PC-3 (cell line): ENCODE measurements at regions not wholly inside any gene's neighbourhood (a gene's known extent, or its start where the extent isn't known, plus 50 kb on each side); places are given as distances from the start of the nearest gene placed in this dataset.

Experiments
- ATAC-seq: fragments of 200-7000 bp; cut with Tn5 transposase; 2 replicates; pipeline ENCODE4 v1.9.1; 2020; ENCODE audit warnings: mild to moderate bottlenecking, moderate library complexity
- BruUV-seq: library from RNA; stranded (reverse); fragments of 400-500 nt; replicated peaks from 2 replicates; lab custom pipeline; 2021; lab: Mats Ljungman, UMichigan
- CTCF ChIA-PET: fragments of 300-600 bp; sonication (Branson Sonifier 250); formaldehyde crosslinking; loops from one replicate; lab custom pipeline; 2022; ENCODE audit warnings: antibody characterized with exemption; lab: Charles Lee
- POLR2A ChIA-PET: fragments of 300-600 bp; sonication (Branson Sonifier 250); formaldehyde crosslinking; loops from one replicate; lab custom pipeline; 2022; ENCODE audit warnings: antibody characterized with exemption; ENCODE audit not compliant: unreplicated experiment; lab: Charles Lee
- DNase-seq: peaks from one replicate; pipeline ENCODE4 v3.0.0-alpha.2; 2015
- H2AFZ ChIP-seq: fragments of 300-600 bp; sonication (generic); 2 replicates; pipeline ENCODE4 v1.6.0; 2016; ENCODE audit warnings: antibody characterized with exemption, low read length
- H3F3A ChIP-seq: fragments of 300-600 bp; sonication (generic); one replicate; pipeline ENCODE4 v1.6.0; 2017; ENCODE audit warnings: antibody characterized with exemption, low read length, control low read depth, mild to moderate bottlenecking; ENCODE audit not compliant: unreplicated experiment
- H3K27ac ChIP-seq: fragments of 300-600 bp; sonication (generic); 2 replicates; pipeline ENCODE4 v1.5.1; 2016; ENCODE audit warnings: mild to moderate bottlenecking, low read length
- H3K27me3 ChIP-seq: fragments of 300-600 bp; sonication (generic); 2 replicates; pipeline ENCODE4 v1.6.1; 2016; ENCODE audit warnings: low read length, mixed read lengths
- H3K36me3 ChIP-seq: fragments of 300-600 bp; sonication (generic); 2 replicates; pipeline ENCODE4 v1.6.1; 2016; ENCODE audit warnings: low read depth, mixed run types, low read length, mixed read lengths
- H3K4me1 ChIP-seq: fragments of 300-600 bp; sonication (generic); 2 replicates; pipeline ENCODE4 v1.5.1; 2016; ENCODE audit warnings: low read length; ENCODE audit not compliant: insufficient read depth
- H3K4me2 ChIP-seq: fragments of 300-600 bp; sonication (generic); 2 replicates; pipeline ENCODE4 v1.6.0; 2016; ENCODE audit warnings: low read length
- H3K4me3 ChIP-seq: fragments of 300-600 bp; sonication (generic); 2 replicates; pipeline ENCODE4 v1.5.1; 2016; ENCODE audit warnings: mild to moderate bottlenecking, low read length, mixed read lengths
- H3K79me2 ChIP-seq: fragments of 300-600 bp; sonication (generic); 2 replicates; pipeline ENCODE4 v1.6.1; 2017; ENCODE audit warnings: low read length, mixed read lengths
- H3K9ac ChIP-seq: fragments of 300-600 bp; sonication (generic); 2 replicates; pipeline ENCODE4 v1.6.0; 2016; ENCODE audit warnings: mild to moderate bottlenecking, low read length
- H3K9me2 ChIP-seq: fragments of 300-600 bp; sonication (generic); replicated peaks from 2 replicates; pipeline ENCODE4 v1.6.1; 2016; ENCODE audit warnings: mixed run types, low read length, mixed read lengths
- H3K9me3 ChIP-seq: fragments of 300-600 bp; sonication (generic); 2 replicates; pipeline ENCODE4 v1.6.1; 2016; ENCODE audit warnings: low read length, mixed read lengths
- H4K20me1 ChIP-seq: fragments of 300-600 bp; sonication (generic); 2 replicates; pipeline ENCODE4 v1.6.1; 2016; ENCODE audit warnings: low read length, mixed read lengths
- CTCF ChIP-seq: fragments of 300-600 bp; sonication (generic); conservative IDR thresholded peaks from 2 replicates; pipeline ENCODE4 v1.5.1; 2017; ENCODE audit warnings: antibody characterized with exemption, low read depth, mild to moderate bottlenecking, low read length
- EZH2 ChIP-seq: fragments of 300-600 bp; sonication (generic); IDR thresholded peaks from one replicate; pipeline ENCODE4 v1.6.1; 2017; ENCODE audit warnings: antibody characterized with exemption, mild to moderate bottlenecking, low read length; ENCODE audit not compliant: unreplicated experiment
- EZH2phosphoT487 ChIP-seq: fragments of 300-600 bp; sonication (generic); IDR thresholded peaks from 2 replicates; pipeline ENCODE4 v1.6.1; 2018; ENCODE audit warnings: mild to moderate bottlenecking, antibody characterized with exemption, low read length, borderline replicate concordance
- intact Hi-C: fragments of 100-400 bp; cut with micrococcal nuclease; formaldehyde crosslinking; loops from 2 replicates; pipeline ENCODE4 v1.9.0; 2023

GRCh38 chr3:153629148-153629547, 467.1 kb downstream of the RAP2B start:
- no peaks in the 10 kb centered on the region for H3F3A ChIP-seq
- no peak overlapping the region for H3K4me2 ChIP-seq
- no TSS peak for BruUV-seq
- H3K79me2 ChIP-seq = no peaks in the 10 kb centered on the region
- H3K4me3 ChIP-seq = no peak overlapping the region
- intact Hi-C loops = no loop called here
- POLR2A ChIA-PET = no interaction called here
- CTCF ChIA-PET = no interaction called here
- H3K9me2 ChIP-seq = no peaks in the 10 kb centered on the region
- ATAC-seq = no peak
- no peak overlapping the region for H3K9ac ChIP-seq
- no peaks in the 10 kb centered on the region for H3K36me3 ChIP-seq
- no peaks in the 10 kb centered on the region for H3K9me3 ChIP-seq
- no peak overlapping the region for H3K27ac ChIP-seq
- H4K20me1 ChIP-seq = no peaks in the 10 kb centered on the region
- DNase-seq = no peak
- no peaks in the 10 kb centered on the region for H3K27me3 ChIP-seq
- no peak overlapping the region for H2AFZ ChIP-seq
- no peaks in the 10 kb centered on the region for H3K4me1 ChIP-seq
- no peak for TF ChIP-seq CTCF
- TF ChIP-seq EZH2 = no peak
- no peak for TF ChIP-seq EZH2phosphoT487

GRCh38 chr3:153631102-153631501, 469.1 kb downstream of the RAP2B start:
- DNase-seq (no peak), ATAC-seq (no peak)
- ChIA-PET POLR2A (no interaction called here), CTCF (no interaction called here)
- Histone ChIP-seq H2AFZ (no peak overlapping the region), H3K4me3 (no peak overlapping the region), H3K4me2 (no peak overlapping the region), H3K4me1 (no peaks in the 10 kb centered on the region), H3K9me3 (no peaks in the 10 kb centered on the region), H3K27ac (no peak overlapping the region), H3K9ac (no peak overlapping the region), H3K9me2 (no peaks in the 10 kb centered on the region), H3F3A (no peaks in the 10 kb centered on the region), H3K27me3 (no peaks in the 10 kb centered on the region), H3K79me2 (no peaks in the 10 kb centered on the region), H3K36me3 (no peaks in the 10 kb centered on the region), H4K20me1 (no peaks in the 10 kb centered on the region)
- BruUV-seq = no TSS peak
- no peak for TF ChIP-seq CTCF
- TF ChIP-seq EZH2 = no peak
- TF ChIP-seq EZH2phosphoT487 = no peak
- intact Hi-C loops = no loop called here

- ChIA-PET CTCF (no interaction called here), POLR2A (no interaction called here)
- BruUV-seq = no TSS peak
Observed at GRCh38 chr3:153631664-153632063, 469.6 kb downstream of the RAP2B start.

More at GRCh38 chr3:153631664-153632063, 469.6 kb downstream of the RAP2B start:
- Histone ChIP-seq H3K4me3 (no peak overlapping the region), H3K27ac (no peak overlapping the region), H3K9me2 (no peaks in the 10 kb centered on the region), H3K27me3 (no peaks in the 10 kb centered on the region), H3K4me1 (no peaks in the 10 kb centered on the region), H2AFZ (no peak overlapping the region), H3K9me3 (no peaks in the 10 kb centered on the region), H3K79me2 (no peaks in the 10 kb centered on the region), H4K20me1 (no peaks in the 10 kb centered on the region), H3K36me3 (no peaks in the 10 kb centered on the region), H3F3A (no peaks in the 10 kb centered on the region), H3K9ac (no peak overlapping the region), H3K4me2 (no peak overlapping the region)
- intact Hi-C loops = no loop called here
- DNase-seq (no peak), ATAC-seq (no peak)
- TF ChIP-seq EZH2 (no peak), CTCF (no peak), EZH2phosphoT487 (no peak)
